CD4-positive, alpha-beta T cell treated with Interleukin-21 for 1 hour (primary cell): ENCODE measurements at regions not wholly inside any gene's neighbourhood (a gene's known extent, or its start where the extent isn't known, plus 50 kb on each side); places are given as distances from the start of the nearest gene placed in this dataset.

ENCODE experiments used
- DNase-seq: peaks from one replicate; pipeline ENCODE4 v3.0.0-alpha.2; 2020

- DNase-seq, result no peak
Measured at GRCh38 chr18:68316636-68317035, 398.3 kb downstream of the TMX3 start.

DNA sequence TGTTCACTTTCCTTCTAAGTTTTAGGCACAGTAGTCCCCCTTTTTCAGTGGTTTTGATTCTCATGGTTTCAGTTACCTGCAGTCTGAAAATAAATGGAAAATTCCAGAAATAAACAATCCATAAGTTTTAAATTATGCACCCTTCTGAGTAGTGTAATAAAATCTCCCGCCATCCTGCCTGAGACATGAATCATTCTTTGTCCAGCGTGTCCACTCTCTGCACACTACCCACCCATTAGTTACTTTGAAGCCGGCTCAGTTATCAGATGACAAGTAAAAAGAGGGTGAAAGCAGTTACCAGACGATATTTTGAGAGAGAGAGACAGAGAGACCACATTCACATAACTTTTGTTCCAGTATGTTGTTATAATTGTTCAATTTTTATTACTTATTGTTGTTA is 400.5 kb downstream of the TMX3 start:
- no peak for DNase-seq

- no peak for DNase-seq
Measured at GRCh38 chr18:68301441-68301840, 413.5 kb downstream of the TMX3 start.

GRCh38 chr18:68299906-68300305 is 415.0 kb downstream of the TMX3 start:
- no peak for DNase-seq

GRCh38 chr18:68298330-68298729 is 416.6 kb downstream of the TMX3 start:
- DNase-seq, result no peak

- DNase-seq, result no peak
Measured at GRCh38 chr18:68288408-68288807, 426.5 kb downstream of the TMX3 start.

DNA sequence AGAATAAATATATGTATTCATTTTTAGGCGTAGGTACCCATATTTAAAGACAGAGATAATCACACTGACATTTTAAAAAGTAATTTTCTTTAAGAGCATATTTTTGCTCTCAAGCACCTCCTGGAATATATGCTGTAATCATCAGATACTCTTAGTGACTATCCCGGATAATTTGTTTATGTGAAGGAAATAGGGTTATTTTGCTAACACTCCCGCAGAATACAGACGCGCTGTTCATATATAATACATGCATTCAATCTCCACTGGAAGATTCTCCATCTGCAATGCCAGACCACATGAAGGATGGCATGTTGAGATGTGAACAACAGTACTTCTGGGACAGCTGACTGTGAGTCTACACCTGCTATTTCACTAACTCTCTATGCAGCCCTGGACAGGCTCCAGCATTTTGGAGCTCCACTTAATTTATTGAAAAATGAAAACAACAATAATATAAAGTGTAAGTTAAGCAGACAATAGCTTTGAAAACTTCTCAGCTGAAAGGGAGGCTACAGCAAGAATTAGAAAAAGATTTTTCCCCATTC is 430.6 kb downstream of the TMX3 start:
- no peak for DNase-seq

GRCh38 chr18:68283834-68284233 is 431.1 kb downstream of the TMX3 start:
- no peak for DNase-seq

DNA sequence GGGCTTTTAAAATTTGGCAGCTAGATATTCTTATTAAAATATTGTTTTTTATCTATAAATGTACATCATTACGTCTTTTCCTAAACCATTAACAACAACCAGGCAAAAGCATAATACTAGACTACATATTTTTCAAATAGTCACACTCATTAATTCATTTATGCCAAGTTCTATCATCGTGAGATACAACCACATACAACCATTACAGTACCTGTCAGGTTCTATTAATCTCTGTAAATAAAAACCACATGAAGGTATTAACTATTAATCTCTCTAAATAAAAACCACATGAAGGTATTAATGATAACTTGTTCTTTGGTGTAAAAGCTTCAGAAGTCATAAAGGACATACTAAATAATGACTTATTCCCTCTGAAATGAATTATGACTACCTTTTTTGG is 432.7 kb downstream of the TMX3 start:
- no peak for DNase-seq

GRCh38 chr18:68275616-68276015 is 439.3 kb downstream of the TMX3 start:
- DNase-seq, result no peak

DNA sequence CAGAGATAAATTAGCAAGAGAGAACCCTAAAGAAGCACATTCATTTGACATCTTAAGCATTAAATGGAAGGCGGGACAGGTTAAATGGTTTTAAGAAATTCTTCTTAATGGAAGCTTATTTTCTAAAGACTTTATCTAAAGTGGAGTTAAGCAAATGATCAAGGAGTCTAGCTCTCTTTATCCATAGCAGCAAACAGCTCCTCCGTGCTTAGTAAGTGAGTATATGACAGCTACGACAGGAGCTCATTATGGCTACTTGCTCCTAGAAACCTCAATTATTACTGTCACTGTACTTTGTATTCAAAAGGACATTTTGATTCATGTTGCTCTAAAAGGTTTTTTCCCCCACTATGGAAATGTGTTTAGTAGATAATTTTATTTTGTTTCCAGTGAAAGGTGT is 444.9 kb downstream of the TMX3 start:
- DNase-seq, result no peak

GRCh38 chr18:68267583-68267982 is 447.3 kb downstream of the TMX3 start:
- no peak for DNase-seq

- DNase-seq, result no peak
Measured at GRCh38 chr18:68263481-68263880, 451.4 kb downstream of the TMX3 start.

GRCh38 chr18:68262690-68263294 is 452.1 kb downstream of the TMX3 start:
- DNase-seq, result no peak

DNA sequence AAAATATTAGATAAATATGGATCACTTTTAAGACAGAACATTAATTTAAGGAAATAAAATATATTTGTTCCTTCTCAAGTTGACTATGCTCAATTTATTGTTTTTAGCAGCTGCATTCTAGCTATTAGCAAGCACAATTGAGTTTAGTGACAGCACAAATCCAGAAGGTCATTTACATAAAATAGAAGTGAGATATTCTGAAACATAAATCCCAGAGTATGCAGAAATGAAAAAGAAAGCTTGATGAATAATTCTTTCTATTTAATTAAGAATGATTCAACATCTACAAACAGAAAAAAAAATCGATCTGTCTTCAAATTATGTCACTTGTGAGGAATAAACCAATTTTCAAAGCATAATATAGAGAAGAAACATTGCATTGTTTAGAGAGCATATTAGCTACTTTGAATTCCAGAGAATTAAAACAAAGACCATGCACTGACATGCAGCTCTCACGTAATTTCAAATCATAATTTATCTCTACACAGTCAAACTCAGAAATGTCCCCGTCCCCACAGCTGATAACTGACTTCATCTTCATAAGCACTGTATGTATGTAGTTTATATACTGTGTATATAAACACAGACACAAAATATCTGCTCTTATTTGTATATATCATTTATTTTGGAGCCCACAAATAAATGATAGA is 458.4 kb downstream of the TMX3 start:
- DNase-seq, result no peak

- DNase-seq, result no peak
Measured at GRCh38 chr18:68244786-68245185, 470.1 kb downstream of the TMX3 start.

GRCh38 chr18:68241881-68242280 is 473.0 kb downstream of the TMX3 start:
- no peak for DNase-seq

GRCh38 chr18:68234676-68235075 is 480.2 kb downstream of the TMX3 start:
- DNase-seq, result no peak

- no peak for DNase-seq
Measured at GRCh38 chr18:68234131-68234530, 480.8 kb downstream of the TMX3 start.

- no peak for DNase-seq
Measured at GRCh38 chr18:68233018-68233417, 481.9 kb downstream of the TMX3 start.

- DNase-seq, result no peak
Measured at GRCh38 chr18:68229351-68229750, 485.6 kb downstream of the TMX3 start.

DNA sequence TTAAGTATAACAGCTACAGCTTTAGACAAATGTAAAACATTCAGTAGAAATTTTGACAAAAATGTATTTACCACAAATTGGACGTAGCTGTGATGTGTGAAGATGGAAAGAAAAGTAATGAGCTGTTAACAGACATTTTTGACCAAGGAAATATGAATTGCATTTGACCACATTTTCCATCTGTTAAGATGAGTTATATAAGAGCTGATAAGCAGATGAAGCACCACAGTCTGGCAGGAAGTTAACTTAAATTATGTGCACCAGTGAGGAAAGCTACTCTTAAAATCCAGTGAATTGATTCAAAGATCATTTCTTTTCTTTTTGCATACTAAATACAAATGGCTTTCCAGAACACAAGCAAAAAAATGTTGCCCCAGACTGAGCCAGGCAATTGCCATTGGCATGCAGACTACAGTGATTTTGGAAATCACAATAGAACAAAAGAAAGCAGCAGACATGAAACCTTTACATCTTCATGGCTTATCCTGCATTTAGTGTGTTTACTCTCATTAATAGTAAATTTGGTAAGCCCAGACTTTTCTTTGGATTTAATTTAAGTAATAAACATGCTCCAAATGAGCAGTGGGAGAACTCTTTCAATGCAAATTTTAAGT is 493.7 kb downstream of the TMX3 start:
- DNase-seq, result no peak

- DNase-seq, result no peak
Measured at GRCh38 chr18:68220458-68220857, 494.4 kb downstream of the TMX3 start.

DNA sequence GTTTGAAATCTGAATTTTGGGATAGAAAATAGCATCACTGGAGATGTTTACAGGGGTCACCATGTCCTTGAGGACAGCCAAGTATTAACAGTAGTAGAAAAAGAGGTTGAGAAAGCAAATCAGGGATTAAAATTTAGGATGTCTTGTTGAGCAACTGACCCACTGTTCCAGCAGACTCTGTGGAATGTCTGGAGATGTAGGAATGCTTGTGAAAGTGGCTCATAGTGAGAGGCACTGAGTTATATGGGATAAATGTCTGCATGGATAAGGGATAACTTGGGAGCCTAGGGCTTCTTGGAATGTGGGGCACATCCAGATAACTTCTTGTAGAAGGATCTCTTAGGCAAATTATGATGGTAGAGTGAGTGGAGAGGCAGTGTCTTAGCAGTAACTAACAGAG is 495.0 kb downstream of the TMX3 start:
- DNase-seq, result no peak
